Kidney tubule cell (primary cell): ENCODE measurements at regions not wholly inside any gene's neighbourhood (a gene's known extent, or its start where the extent isn't known, plus 50 kb on each side); places are given as distances from the start of the nearest gene placed in this dataset.

Experiments
- DNase-seq: peaks from one replicate; pipeline ENCODE4 v3.0.0-alpha.2; 2018; ENCODE audit warnings: low spot score

GRCh38 chr14:89531661-89532335 lies 114.8 kb upstream of the FOXN3 start:
- no peak for DNase-seq

DNA sequence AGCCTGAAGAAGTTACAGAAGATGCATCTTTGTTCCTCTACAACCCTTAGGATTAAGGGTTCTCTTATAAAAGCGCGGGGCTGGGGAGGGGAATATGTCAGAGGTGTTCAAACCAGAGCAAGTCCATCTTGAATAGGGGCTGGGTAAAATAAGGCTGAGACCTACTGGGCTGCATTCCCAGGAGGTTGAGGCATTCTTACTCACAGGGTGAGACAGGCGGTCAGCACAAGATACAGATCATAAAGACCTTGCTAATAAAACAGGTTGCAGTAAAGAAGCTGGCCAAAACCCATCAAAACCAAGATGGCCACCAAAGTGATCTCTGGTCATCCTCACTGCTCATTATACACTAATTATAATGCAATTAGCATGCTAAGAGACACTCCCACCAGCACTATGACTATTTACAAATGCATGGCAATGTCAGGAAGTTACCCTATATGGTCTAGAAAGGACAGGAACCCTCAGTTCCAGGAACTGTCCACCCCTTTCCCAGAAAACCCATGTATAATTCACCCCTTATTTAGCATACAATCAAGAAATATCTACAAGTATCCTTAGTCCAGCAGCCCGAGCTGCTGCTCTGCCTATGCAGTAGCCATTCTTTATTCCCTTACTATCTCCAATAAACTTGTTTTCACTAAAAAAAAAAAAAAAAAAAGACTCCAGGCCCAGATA lies 108.1 kb upstream of the FOXN3 start:
- no peak for DNase-seq

DNA sequence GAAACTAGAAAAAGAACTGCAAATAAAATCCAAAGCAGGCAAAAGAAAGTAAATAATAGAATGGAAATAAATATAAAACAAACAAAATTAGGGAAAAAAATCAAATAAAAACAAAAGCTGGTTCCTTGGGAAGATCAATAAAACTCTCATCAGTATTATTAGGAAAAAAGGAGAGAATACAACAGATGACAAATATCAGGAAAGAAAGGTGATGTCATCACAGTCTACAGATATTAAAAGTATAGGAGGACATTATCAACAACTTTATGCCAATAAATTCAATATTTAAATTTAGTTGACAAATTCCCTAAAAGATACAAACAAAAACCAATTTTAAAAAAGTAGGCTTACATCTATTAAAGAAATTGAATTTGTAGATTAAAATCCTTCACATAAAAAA lies 107.4 kb upstream of the FOXN3 start:
- no peak for DNase-seq

DNA sequence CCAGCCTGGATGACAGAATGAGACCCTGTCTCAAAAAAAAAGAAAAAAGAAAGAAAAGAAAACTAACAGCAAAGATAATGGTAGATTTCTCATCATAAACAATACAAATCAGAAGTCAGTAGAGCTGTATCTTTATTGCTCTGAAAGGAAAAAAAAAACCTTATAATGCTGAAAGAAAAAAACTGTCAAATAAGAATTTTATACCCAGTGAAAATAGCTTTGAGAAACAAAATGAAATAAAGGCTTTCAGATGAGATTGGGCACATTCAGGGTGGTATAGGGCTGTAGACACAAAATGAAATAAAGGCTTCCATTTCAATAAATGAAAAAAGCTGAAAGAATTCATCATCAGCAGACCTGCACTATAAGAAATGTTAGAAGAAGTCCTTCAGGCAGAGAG lies 105.0 kb upstream of the FOXN3 start:
- DNase-seq: no peak

GRCh38 chr14:89519040-89519439 lies 102.0 kb upstream of the FOXN3 start:
- no peak for DNase-seq

- DNase-seq: no peak
These were observed 99.1 kb upstream of the FOXN3 start for GRCh38 chr14:89516173-89516572.

- DNase-seq: no peak
These were observed 97.6 kb upstream of the FOXN3 start for GRCh38 chr14:89514601-89515000.

- DNase-seq: peak; percentile 49
These were observed 92.9 kb upstream of the FOXN3 start for GRCh38 chr14:89509891-89510290.

DNA sequence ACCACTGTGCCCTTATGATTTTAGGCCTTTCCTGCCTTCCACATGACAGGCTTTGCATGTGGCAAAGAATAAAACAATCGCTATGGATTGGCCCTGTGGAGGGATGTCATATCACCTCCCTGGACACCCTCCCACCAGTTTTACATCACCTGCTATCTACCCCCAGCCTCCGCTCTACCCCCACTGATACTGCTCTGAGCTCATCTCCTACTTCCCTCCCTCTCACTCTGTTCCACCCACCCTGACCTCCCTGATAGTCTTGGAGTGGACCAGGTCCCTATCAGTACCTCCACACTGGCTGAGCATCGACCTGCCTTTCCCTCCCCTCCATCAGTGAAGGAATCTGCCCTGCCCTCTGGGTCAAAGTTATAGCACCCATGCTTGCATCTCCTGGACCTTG lies 91.8 kb upstream of the FOXN3 start:
- DNase-seq: no peak

- peak; percentile 86 for DNase-seq
These were observed 91.0 kb upstream of the FOXN3 start for GRCh38 chr14:89507926-89508460.

- DNase-seq: peak; percentile 96
These were observed 90.5 kb upstream of the FOXN3 start for GRCh38 chr14:89507521-89507920.

DNA sequence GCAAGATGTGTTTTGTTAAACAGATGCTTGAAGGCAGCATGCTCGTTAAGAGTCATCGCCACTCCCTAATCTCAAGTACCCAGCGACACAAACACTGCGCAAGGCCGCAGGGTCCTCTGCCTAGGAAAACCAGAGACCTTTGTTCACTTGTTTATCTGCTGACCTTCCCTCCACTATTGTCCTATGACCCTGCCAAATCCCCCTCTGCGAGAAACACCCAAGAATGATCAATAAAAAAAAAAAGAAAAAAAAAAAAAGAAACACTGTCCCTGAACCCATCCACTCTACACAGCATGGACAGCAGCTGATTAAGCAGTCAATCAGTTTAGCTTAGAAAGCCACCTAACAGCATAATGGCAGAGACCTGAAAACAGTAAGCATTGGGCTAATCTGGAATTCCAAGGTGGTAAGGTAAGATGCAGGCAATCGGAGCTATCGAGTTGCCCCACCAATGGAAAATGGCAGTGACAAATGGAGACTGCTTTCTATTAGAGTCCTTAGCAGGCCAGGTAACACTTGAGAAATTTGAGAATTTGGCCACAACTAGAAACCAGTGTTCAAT lies 89.9 kb upstream of the FOXN3 start:
- DNase-seq: peak; percentile 84

DNA sequence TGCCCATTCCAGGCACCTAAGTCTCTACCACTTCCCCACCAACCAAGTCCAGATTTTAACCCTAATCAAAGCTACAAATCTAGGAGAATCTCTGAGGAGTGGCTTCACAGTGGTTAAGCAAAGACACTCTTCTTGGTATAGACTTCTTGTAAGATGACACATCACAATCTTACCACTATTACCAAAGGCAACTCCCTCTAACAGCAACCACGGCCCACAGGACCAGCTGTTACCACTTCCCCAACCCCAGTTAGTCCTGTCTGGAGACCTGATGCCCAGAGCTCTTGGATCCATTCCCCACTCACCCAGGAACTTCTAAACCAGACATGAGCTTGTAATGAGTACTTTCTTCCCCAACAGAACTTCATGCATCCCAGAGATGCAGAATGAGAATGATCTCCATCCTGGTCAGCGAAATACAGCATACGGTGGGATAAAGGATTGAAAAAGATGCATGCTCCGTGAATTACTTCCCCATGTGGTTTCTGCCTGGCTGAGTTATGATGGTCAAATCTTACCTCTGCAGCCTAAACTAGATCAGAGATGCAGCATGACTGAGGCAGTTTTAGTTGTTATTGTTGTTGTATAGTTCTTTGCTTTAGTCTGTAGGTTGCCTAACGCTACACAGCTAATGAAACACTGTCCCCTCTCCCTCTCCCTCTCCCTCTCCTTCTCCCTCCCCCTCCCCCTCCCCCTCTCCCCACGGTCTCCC lies 87.7 kb upstream of the FOXN3 start:
- peak; percentile 82 for DNase-seq

DNA sequence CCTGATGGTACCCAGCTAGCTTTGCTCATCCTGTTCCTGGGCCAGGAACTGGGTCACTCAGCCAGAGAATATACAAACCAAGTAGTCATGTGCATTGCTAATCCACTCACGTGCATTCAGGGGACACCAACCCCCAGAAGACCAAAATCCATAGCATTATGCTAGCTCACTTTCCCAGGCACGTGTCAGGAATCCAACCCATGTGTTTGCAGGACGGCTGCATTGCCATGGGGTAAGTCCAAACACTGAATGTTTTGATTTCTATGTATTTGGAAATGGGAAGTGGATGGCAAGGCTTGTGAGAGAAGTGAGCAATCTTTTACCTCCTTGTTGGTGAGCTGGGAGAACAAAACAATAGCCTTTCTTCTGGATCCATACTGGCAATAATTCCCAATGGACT lies 87.1 kb upstream of the FOXN3 start:
- DNase-seq: peak; percentile 10

- DNase-seq: no peak
These were observed 86.5 kb upstream of the FOXN3 start for GRCh38 chr14:89503431-89503996.

- no peak for DNase-seq
These were observed 85.9 kb upstream of the FOXN3 start for GRCh38 chr14:89502966-89503365.

GRCh38 chr14:89501381-89501780 lies 84.3 kb upstream of the FOXN3 start:
- no peak for DNase-seq

GRCh38 chr14:89500303-89500702 lies 83.3 kb upstream of the FOXN3 start:
- no peak for DNase-seq

GRCh38 chr14:89498878-89499277 lies 81.8 kb upstream of the FOXN3 start:
- DNase-seq: no peak

DNA sequence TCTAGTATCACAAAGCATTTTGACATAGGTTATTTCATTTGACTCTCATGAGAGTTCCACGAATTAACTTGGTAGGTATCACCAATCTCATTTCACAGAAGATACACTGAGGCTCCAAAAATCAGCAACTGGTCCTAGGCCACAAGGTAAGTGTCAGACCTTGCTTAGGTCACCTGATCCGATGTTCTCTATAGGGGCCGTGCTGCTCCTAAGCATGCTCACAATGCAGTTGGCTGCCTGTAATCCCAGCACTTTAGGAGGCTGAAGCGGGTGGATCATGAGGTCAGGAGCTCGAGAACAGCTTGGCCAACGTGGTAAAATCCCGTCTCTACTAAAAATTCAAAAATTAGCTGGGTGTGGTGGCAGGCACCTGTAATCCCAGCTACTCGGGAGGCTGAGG lies 78.7 kb upstream of the FOXN3 start:
- DNase-seq: no peak

- DNase-seq: peak; percentile 98
These were observed 77.0 kb upstream of the FOXN3 start for GRCh38 chr14:89493877-89494634.

DNA sequence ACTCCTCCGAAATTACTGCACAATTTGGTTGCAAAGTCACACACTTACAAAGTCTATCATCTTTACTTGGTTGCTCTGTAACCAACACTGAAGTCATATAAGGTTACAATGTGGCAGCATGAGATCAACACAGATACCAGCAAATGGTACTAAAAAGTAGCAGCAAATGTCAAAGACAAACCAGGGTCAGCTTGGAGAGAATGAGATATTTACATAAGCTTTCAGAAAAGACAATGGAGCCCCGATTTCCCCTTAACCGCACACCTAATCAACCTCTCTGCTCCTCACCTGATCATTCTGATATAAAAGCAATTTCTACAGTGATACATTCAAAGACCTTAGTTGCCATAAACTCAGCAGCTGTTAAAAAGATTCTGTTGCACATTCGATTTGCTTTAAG lies 76.4 kb upstream of the FOXN3 start:
- peak; percentile 19 for DNase-seq
